H1 (cell line): ENCODE measurements at regions not wholly inside any gene's neighbourhood (a gene's known extent, or its start where the extent isn't known, plus 50 kb on each side); places are given as distances from the start of the nearest gene placed in this dataset.

Experiments used
- CTCF ChIA-PET: fragments of 300-600 bp; sonication (Branson Sonifier 250); formaldehyde crosslinking; loops from one replicate; lab custom pipeline; 2021; ENCODE audit not compliant: partially characterized antibody; lab: Charles Lee
- POLR2A ChIA-PET: fragments of 300-600 bp; sonication (Branson Sonifier 250); formaldehyde crosslinking; loops from one replicate; lab custom pipeline; 2021; ENCODE audit warnings: inconsistent platforms; ENCODE audit not compliant: partially characterized antibody; lab: Charles Lee
- DNase-seq, 2 experiments: peaks; one replicate each; pipeline versions ENCODE4 v3.0.0 to v3.0.0-alpha.2; 2010 to 2022; ENCODE audit warnings: low spot score in 2 of 2, low read depth in 1 of 2, mixed read lengths in 1 of 2
- FAIRE-seq: peaks from 2 replicates; lab custom pipeline; 2011; peaks lifted over from hg19 to GRCh38; lab: Jason Lieb, UNC
- H2AFZ ChIP-seq: 2 replicates; pipeline ENCODE4 v1.8.1; 2012; ENCODE audit warnings: low read length, inconsistent platforms
- H2AK5ac ChIP-seq: 2 replicates; pipeline ENCODE4 v1.6.1; 2013; ENCODE audit warnings: low read depth, low read length
- H2BK120ac ChIP-seq: replicated peaks from 2 replicates; pipeline ENCODE3; 2013; ENCODE audit warnings: low read depth, low read length, inconsistent platforms
- H2BK12ac ChIP-seq: 2 replicates; pipeline ENCODE4 v1.6.1; 2013; ENCODE audit warnings: low read depth, low read length
- H2BK15ac ChIP-seq: 2 replicates; pipeline ENCODE4 v1.6.1; 2013; ENCODE audit warnings: low read length
- H2BK20ac ChIP-seq: 2 replicates; pipeline ENCODE4 v1.6.1; 2013; ENCODE audit warnings: low read length
- H2BK5ac ChIP-seq: 2 replicates; pipeline ENCODE4 v1.6.1; 2013; ENCODE audit warnings: low read depth, low read length
- H3K14ac ChIP-seq: 2 replicates; pipeline ENCODE4 v1.6.1; 2013; ENCODE audit warnings: inconsistent platforms; ENCODE audit not compliant: insufficient read length
- H3K18ac ChIP-seq: 2 replicates; pipeline ENCODE4 v1.6.1; 2013; ENCODE audit warnings: low read length; ENCODE audit errors: extremely low read depth
- H3K23ac ChIP-seq: 2 replicates; pipeline ENCODE4 v1.6.1; 2013; ENCODE audit warnings: inconsistent platforms; ENCODE audit not compliant: insufficient read length
- H3K23me2 ChIP-seq: 2 replicates; pipeline ENCODE4 v1.6.1; 2013; ENCODE audit warnings: low read depth, low read length
- H3K27ac ChIP-seq: 2 replicates; pipeline ENCODE4 v1.6.1; 2011; ENCODE audit warnings: low read depth, low read length, inconsistent platforms
- H3K27me3 ChIP-seq, 4 experiments: replicated peaks in 1 of 4; 1 replicate in 1 of 4; 2 replicates in 3 of 4; pipeline versions ENCODE4 v1.6.1 to v1.8.1; 2011 to 2013; ENCODE audit warnings: low read length in 3 of 4, mild to moderate bottlenecking in 3 of 4, inconsistent platforms in 2 of 4, mixed read lengths in 2 of 4, moderate library complexity in 1 of 4; ENCODE audit not compliant: control insufficient read depth in 3 of 4, insufficient read depth in 3 of 4; ENCODE audit errors: extremely low read depth in 1 of 4
- H3K36me3 ChIP-seq, 4 experiments: 2 replicates each; pipeline versions ENCODE4 v1.6.1 to v1.8.1; 2011 to 2013; ENCODE audit warnings: mild to moderate bottlenecking in 4 of 4, low read length in 3 of 4, moderate library complexity in 2 of 4, control low read depth in 1 of 4, inconsistent platforms in 1 of 4; ENCODE audit not compliant: insufficient read depth in 4 of 4, control insufficient read depth in 2 of 4
- H3K4ac ChIP-seq: replicated peaks from 2 replicates; pipeline ENCODE3; 2013; ENCODE audit warnings: low read length, low read depth, mixed read lengths, inconsistent platforms; ENCODE audit not compliant: insufficient read length
- H3K4me1 ChIP-seq, 4 experiments: replicated peaks in 1 of 4; 1 replicate in 1 of 4; 2 replicates in 3 of 4; pipeline versions ENCODE4 v1.6.1 to v1.8.1; 2011 to 2013; ENCODE audit warnings: low read length in 3 of 4, inconsistent platforms in 2 of 4, mixed read lengths in 1 of 4; ENCODE audit not compliant: insufficient read depth in 4 of 4, control insufficient read depth in 3 of 4
- H3K4me2 ChIP-seq, 2 experiments: 2 replicates each; pipeline versions ENCODE4 v1.6.1 to v1.8.1; 2011 to 2013; ENCODE audit warnings: low read depth in 2 of 2, low read length in 2 of 2, control low read depth in 1 of 2, inconsistent platforms in 1 of 2, mild to moderate bottlenecking in 1 of 2; ENCODE audit not compliant: insufficient read depth in 1 of 2
- H3K4me3 ChIP-seq, 4 experiments: fragments of 200-600, 300-600 bp in 1 of 4; sonication (generic), shearing (Covaris generic), sonication (Bioruptor Twin) in 1 of 4; 2 replicates each; pipeline versions ENCODE4 v1.5.1 to v1.8.1; 2011 to 2016; ENCODE audit warnings: low read length in 4 of 4, low read depth in 3 of 4, control low read depth in 2 of 4, inconsistent platforms in 2 of 4, mild to moderate bottlenecking in 2 of 4, mixed read lengths in 1 of 4, moderate library complexity in 1 of 4; ENCODE audit not compliant: insufficient read depth in 2 of 4; ENCODE audit errors: extremely low read depth in 1 of 4
- H3K56ac ChIP-seq: replicated peaks from 2 replicates; pipeline ENCODE3; 2013; ENCODE audit warnings: low read depth, mild to moderate bottlenecking, mixed read lengths, low read length, inconsistent platforms; ENCODE audit not compliant: insufficient read length
- H3K79me1 ChIP-seq: 2 replicates; pipeline ENCODE4 v1.6.1; 2013; ENCODE audit warnings: low read depth, low read length, control low read depth
- H3K79me2 ChIP-seq, 2 experiments: 2 replicates each; pipeline versions ENCODE4 v1.6.1 to v1.8.1; 2012 to 2013; ENCODE audit warnings: low read length in 2 of 2, mild to moderate bottlenecking in 2 of 2, inconsistent platforms in 1 of 2; ENCODE audit not compliant: insufficient read depth in 2 of 2, control insufficient read depth in 1 of 2
- H3K9ac ChIP-seq, 4 experiments: replicated peaks in 1 of 4; 1 replicate in 1 of 4; 2 replicates in 3 of 4; pipeline versions ENCODE4 v1.6.1 to v1.8.1; 2011 to 2013; ENCODE audit warnings: low read depth in 3 of 4, low read length in 3 of 4, control low read depth in 2 of 4, mild to moderate bottlenecking in 2 of 4, moderate library complexity in 2 of 4, inconsistent platforms in 1 of 4; ENCODE audit errors: extremely low read depth in 1 of 4
- H3K9me3 ChIP-seq, 2 experiments: 2 replicates each; pipeline versions ENCODE4 v1.6.1 to v1.8.1; 2012 to 2013; ENCODE audit warnings: mild to moderate bottlenecking in 2 of 2, moderate library complexity in 2 of 2, control low read depth in 1 of 2, inconsistent platforms in 1 of 2, low read depth in 1 of 2, low read length in 1 of 2, mixed read lengths in 1 of 2; ENCODE audit not compliant: insufficient read depth in 2 of 2
- H4K20me1 ChIP-seq, 2 experiments: replicated peaks in 1 of 2; 2 replicates each; pipeline versions ENCODE3 to v1.8.1; 2011 to 2013; ENCODE audit warnings: inconsistent platforms in 2 of 2, low read length in 2 of 2, mild to moderate bottlenecking in 1 of 2; ENCODE audit not compliant: insufficient read depth in 2 of 2, control insufficient read depth in 1 of 2
- H4K5ac ChIP-seq: 2 replicates; pipeline ENCODE4 v1.6.1; 2013; ENCODE audit warnings: low read length, low read depth, mixed read lengths, inconsistent platforms; ENCODE audit not compliant: insufficient read length
- H4K8ac ChIP-seq: 2 replicates; pipeline ENCODE4 v1.8.0; 2013; ENCODE audit warnings: mild to moderate bottlenecking, moderate library complexity, low read length, inconsistent platforms; ENCODE audit not compliant: insufficient read depth; ENCODE audit errors: extremely low read depth
- H4K91ac ChIP-seq: replicated peaks from 2 replicates; pipeline ENCODE3; 2013; ENCODE audit warnings: low read length, mixed read lengths, inconsistent platforms; ENCODE audit not compliant: insufficient read length
- CHD1 ChIP-seq: IDR thresholded peaks from 2 replicates; pipeline ENCODE4 v1.6.1; 2012; ENCODE audit warnings: low read depth, low read length, improper control_type of control experiment
- CHD2 ChIP-seq: IDR thresholded peaks from 2 replicates; pipeline ENCODE4 v1.6.1; 2012; ENCODE audit warnings: low read length, improper control_type of control experiment
- FOSL1 ChIP-seq: IDR thresholded peaks from 2 replicates; pipeline ENCODE4 v1.6.1; 2011; ENCODE audit warnings: mild to moderate bottlenecking, low read depth, low read length, moderate library complexity; ENCODE audit not compliant: insufficient read depth
- GTF2F1 ChIP-seq: IDR thresholded peaks from 2 replicates; pipeline ENCODE4 v1.6.1; 2012; ENCODE audit warnings: low read depth, low read length, improper control_type of control experiment, borderline replicate concordance
- HDAC6 ChIP-seq: IDR thresholded peaks from one replicate; pipeline ENCODE4 v1.7.1; 2012; ENCODE audit warnings: low read depth, mild to moderate bottlenecking, inconsistent platforms, low read length, moderate library complexity
- KDM5A ChIP-seq: fragments of 200-600 bp; IDR thresholded peaks from 2 replicates; pipeline ENCODE4 v1.7.1; 2012; ENCODE audit warnings: mild to moderate bottlenecking, low read length, inconsistent platforms, mixed read lengths
- RNF2 ChIP-seq: fragments of 200-900, 300-1000 bp; sonication (generic); IDR thresholded peaks from 2 replicates; pipeline ENCODE4 v1.7.1; 2016; ENCODE audit warnings: borderline replicate concordance, low read depth, mild to moderate bottlenecking, antibody characterized with exemption, low read length; ENCODE audit not compliant: poor library complexity, severe bottlenecking; ENCODE audit errors: missing control alignments
- SAP30 ChIP-seq: fragments of 300-600 bp; sonication (generic); IDR thresholded peaks from 2 replicates; pipeline ENCODE4 v1.7.1; 2012; ENCODE audit warnings: low read length, moderate library complexity, mild to moderate bottlenecking, inconsistent platforms; ENCODE audit not compliant: insufficient read depth, insufficient replicate concordance
- SIX5 ChIP-seq: IDR thresholded peaks from 2 replicates; pipeline ENCODE4 v1.6.1; 2011; ENCODE audit warnings: mild to moderate bottlenecking, low read depth, low read length
- WGBS, 2 experiments: shearing (Covaris generic) in 1 of 2; methylation state at CpG; one replicate each; pipeline versions ENCODE4 v1.1.6 to v1.1.7; 2013 to 2015; ENCODE audit warnings: low lambda C conversion rate in 2 of 2, mixed read lengths in 2 of 2, inconsistent platforms in 1 of 2, low coverage in 1 of 2, missing lambda C conversion rate in 1 of 2; ENCODE audit not compliant: insufficient replicate concordance in 2 of 2, insufficient coverage in 1 of 2, insufficient read length in 1 of 2; ENCODE audit errors: extremely low coverage in 1 of 2, missing lambda C conversion rate in 1 of 2; 5-methylcytosine and 5-hydroxymethylcytosine counted together
- TF ChIP-seq, protein P1 (sequence below): IDR thresholded peaks from 2 replicates; pipeline ENCODE4 v1.6.1; 2011; ENCODE audit warnings: low read depth, mild to moderate bottlenecking, low read length; ENCODE audit not compliant: insufficient read depth

DNA sequence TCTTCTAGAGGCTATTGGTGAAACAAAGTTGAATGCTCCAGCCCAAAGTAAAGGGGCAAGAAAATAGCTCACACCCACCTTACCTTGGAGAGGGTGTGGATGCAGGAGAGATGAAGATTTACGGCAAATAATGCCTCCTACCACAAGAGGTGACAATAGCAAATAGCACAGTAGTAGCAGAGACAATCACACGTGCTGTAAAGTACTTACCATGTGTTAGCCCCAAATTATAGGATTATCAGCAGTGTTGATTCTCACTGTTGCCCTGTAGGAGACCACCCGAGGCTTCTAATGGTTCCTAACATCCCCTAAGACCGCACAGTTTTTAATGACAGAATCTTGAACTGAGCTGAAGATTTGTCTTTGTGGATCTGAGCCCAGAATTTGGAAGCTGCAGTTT lies 94.8 kb upstream of the FOXA2 start:
- CTCF ChIA-PET, result interaction anchor here (1.2 to 9.1 kb wide), 5 partner anchors 12 to 339 kb away, joined by 3 to 140 read pairs (median 19); no protein-coding TSS in a partner anchor
- 89% methylated on average over 4 of the region's 4 CpGs; no CpG with 5 or more reads in 1 of the 2 experiments for WGBS, 2 experiments

More for the DNA sequence above, 94.8 kb upstream of the FOXA2 start:
- no peaks in the 10 kb centered on the region for H3K79me1 ChIP-seq
- no peaks in the 10 kb centered on the region for H3K36me3 ChIP-seq
- H3K27me3 ChIP-seq, result no peaks in the 10 kb centered on the region; a peak in 2 of 7 replicates
- no peaks in the 10 kb centered on the region for H3K23me2 ChIP-seq
- no peak overlapping the region for H3K9ac ChIP-seq
- H4K20me1 ChIP-seq, result no peaks in the 10 kb centered on the region
- no peak overlapping the region for H3K56ac ChIP-seq
- no peak overlapping the region for H3K18ac ChIP-seq
- peaks cover 7% of the 10 kb centered on the region in 2 experiments; a peak in 3 of 4 replicates for H3K9me3 ChIP-seq
- H2BK20ac ChIP-seq, result no peak overlapping the region
- no peak overlapping the region for H2AK5ac ChIP-seq
- H3K27ac ChIP-seq, result no peak overlapping the region
- no peak for TF ChIP-seq KDM5A
- TF ChIP-seq GTF2F1, result no peak
- no peak for TF ChIP-seq CHD1
- no peak for TF ChIP-seq CHD2
- no peak for TF ChIP-seq RNF2
- no peak for TF ChIP-seq SIX5
- TF ChIP-seq HDAC6, result no peak
- TF ChIP-seq FOSL1, result no peak
- no peak for TF ChIP-seq SAP30
- TF ChIP-seq, protein P1, sequence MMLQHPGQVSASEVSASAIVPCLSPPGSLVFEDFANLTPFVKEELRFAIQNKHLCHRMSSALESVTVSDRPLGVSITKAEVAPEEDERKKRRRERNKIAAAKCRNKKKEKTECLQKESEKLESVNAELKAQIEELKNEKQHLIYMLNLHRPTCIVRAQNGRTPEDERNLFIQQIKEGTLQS, result no peak
- TF ChIP-seq, all 59 proteins: peak for 0
- POLR2A ChIA-PET, result no interaction called here
- H2BK5ac ChIP-seq, result no peak overlapping the region
- no peak overlapping the region for H3K23ac ChIP-seq
- no peaks in the 10 kb centered on the region; a peak in 1 of 7 replicates for H3K4me1 ChIP-seq
- no peak overlapping the region for H3K4me3 ChIP-seq
- no peak overlapping the region for H3K4me2 ChIP-seq
- H2BK15ac ChIP-seq, result no peak overlapping the region
- no peak overlapping the region for H3K14ac ChIP-seq
- no peak overlapping the region for H4K5ac ChIP-seq
- H2BK12ac ChIP-seq, result no peak overlapping the region
- no peak for FAIRE-seq
- H4K91ac ChIP-seq, result no peak overlapping the region
- no peaks in the 10 kb centered on the region for H3K79me2 ChIP-seq
- H2AFZ ChIP-seq, result no peak overlapping the region
- no peak overlapping the region for H4K8ac ChIP-seq
- no peak for DNase-seq
- H3K4ac ChIP-seq, result no peak overlapping the region
- H2BK120ac ChIP-seq, result no peak overlapping the region
